GM23338 (cell line): ENCODE measurements at regions not wholly inside any gene's neighbourhood (a gene's known extent, or its start where the extent isn't known, plus 50 kb on each side); places are given as distances from the start of the nearest gene placed in this dataset.

Source experiments
- ATAC-seq: fragments of 200-7000 bp; cut with Tn5 transposase; 3 replicates; pipeline ENCODE4 v1.9.1; 2020
- DNase-seq: peaks from one replicate; pipeline ENCODE4 v3.0.0-alpha.2; 2015; ENCODE audit warnings: low spot score
- H2AFZ ChIP-seq: fragments of 200-600 bp; sonication (generic); 2 replicates; pipeline ENCODE4 v1.8.0; 2016; ENCODE audit warnings: antibody characterized with exemption, mild to moderate bottlenecking, moderate library complexity
- H3F3A ChIP-seq: fragments of 200-600 bp; sonication (generic); replicated peaks from 2 replicates; pipeline ENCODE4 v1.8.0; 2017; ENCODE audit warnings: antibody characterized with exemption, mixed run types, low read depth
- H3K27ac ChIP-seq: fragments of 200-600 bp; sonication (generic); 2 replicates; pipeline ENCODE4 v1.6.1; 2016; ENCODE audit warnings: low read depth
- H3K27me3 ChIP-seq: fragments of 200-600 bp; sonication (generic); 2 replicates; pipeline ENCODE4 v1.8.0; 2016; ENCODE audit warnings: mild to moderate bottlenecking, mixed run types, moderate library complexity; ENCODE audit not compliant: insufficient read depth
- H3K36me3 ChIP-seq: fragments of 200-600 bp; sonication (generic); 2 replicates; pipeline ENCODE4 v1.8.0; 2016; ENCODE audit warnings: mild to moderate bottlenecking; ENCODE audit not compliant: insufficient read depth
- H3K4me1 ChIP-seq: fragments of 200-600 bp; sonication (generic); 2 replicates; pipeline ENCODE4 v1.8.0; 2016; ENCODE audit warnings: mild to moderate bottlenecking, moderate library complexity; ENCODE audit not compliant: insufficient read depth
- H3K4me2 ChIP-seq: fragments of 200-600 bp; sonication (generic); 2 replicates; pipeline ENCODE4 v1.7.1; 2017; ENCODE audit warnings: mixed run types
- H3K4me3 ChIP-seq: fragments of 200-600 bp; sonication (generic); 2 replicates; pipeline ENCODE4 v1.6.1; 2016; ENCODE audit warnings: mixed run types
- H3K79me2 ChIP-seq: fragments of 200-600 bp; sonication (generic); replicated peaks from 2 replicates; pipeline ENCODE4 v1.8.0; 2017; ENCODE audit warnings: mild to moderate bottlenecking; ENCODE audit not compliant: insufficient read depth
- H3K9me2 ChIP-seq: fragments of 200-600 bp; sonication (generic); 2 replicates; pipeline ENCODE4 v1.8.0; 2017; ENCODE audit not compliant: insufficient read depth
- H4K20me1 ChIP-seq: fragments of 200-600 bp; sonication (generic); replicated peaks from 2 replicates; pipeline ENCODE4 v1.8.0; 2017; ENCODE audit warnings: mild to moderate bottlenecking; ENCODE audit not compliant: insufficient read depth
- H3K27ac Mint-ChIP-seq: 2 replicates; pipeline ENCODE4 v1.8.0; 2020; ENCODE audit warnings: inconsistent platforms, mild to moderate bottlenecking, moderate library complexity, mixed read lengths
- H3K27me3 Mint-ChIP-seq: 3 replicates; pipeline ENCODE4 v1.8.0; 2022; ENCODE audit warnings: low read depth, mild to moderate bottlenecking, moderate library complexity, mixed read lengths, inconsistent platforms; ENCODE audit not compliant: insufficient read depth, poor library complexity
- H3K36me3 Mint-ChIP-seq: 3 replicates; pipeline ENCODE4 v1.8.0; 2021; ENCODE audit warnings: low read depth, mild to moderate bottlenecking, inconsistent platforms, moderate library complexity, mixed read lengths
- H3K4me1 Mint-ChIP-seq: 3 replicates; pipeline ENCODE4 v1.8.0; 2020; ENCODE audit warnings: mild to moderate bottlenecking, inconsistent platforms, mixed read lengths
- H3K4me3 Mint-ChIP-seq: 3 replicates; pipeline ENCODE4 v1.8.0; 2021; ENCODE audit warnings: moderate library complexity, mild to moderate bottlenecking, inconsistent platforms, mixed read lengths
- H3K9me3 Mint-ChIP-seq: 3 replicates; pipeline ENCODE4 v1.8.0; 2020; ENCODE audit warnings: moderate library complexity, mild to moderate bottlenecking, inconsistent platforms, mixed read lengths
- CTCF ChIP-seq, 2 experiments: fragments of 200-600 bp in 1 of 2; sonication (generic) in 1 of 2; conservative IDR thresholded peaks; 2 replicates each; pipeline versions ENCODE4 v1.5.1 to v1.6.1; 2016 to 2017; ENCODE audit warnings: antibody characterized with exemption in 2 of 2, low read depth in 2 of 2, mild to moderate bottlenecking in 2 of 2, moderate library complexity in 1 of 2
- EZH2 ChIP-seq: fragments of 200-600 bp; sonication (generic); IDR thresholded peaks from one replicate; pipeline ENCODE4 v1.8.0; 2017; ENCODE audit warnings: antibody characterized with exemption, mild to moderate bottlenecking, low read depth; ENCODE audit not compliant: unreplicated experiment
- NANOG ChIP-seq: IDR thresholded peaks from 2 replicates; pipeline ENCODE4 v1.6.1; 2016; ENCODE audit warnings: antibody characterized with exemption, borderline replicate concordance
- POLR2AphosphoS5 ChIP-seq: IDR thresholded peaks from 2 replicates; pipeline ENCODE4 v1.6.1; 2016; ENCODE audit warnings: antibody characterized with exemption, low read depth
- ZNF114 ChIP-seq: fragments of 250-450 bp; sonication (Bioruptor Pico); IDR thresholded peaks from 2 replicates; pipeline ENCODE4 v1.5.0; 2020; ENCODE audit warnings: mild to moderate bottlenecking, moderate library complexity
- ZNF331 ChIP-seq: fragments of 250-450 bp; sonication (Bioruptor Pico); IDR thresholded peaks from 2 replicates; pipeline ENCODE4 v1.5.0; 2020; ENCODE audit warnings: low read depth, mild to moderate bottlenecking, moderate library complexity
- TF ChIP-seq, protein P1 (sequence below): fragments of 250-450 bp; sonication (Bioruptor Pico); IDR thresholded peaks from 2 replicates; pipeline ENCODE4 v1.5.0; 2020; ENCODE audit warnings: mild to moderate bottlenecking, moderate library complexity
- TF ChIP-seq, protein P2 (sequence below): IDR thresholded peaks from one replicate; pipeline ENCODE4 v1.6.1; 2018; ENCODE audit warnings: antibody characterized with exemption; ENCODE audit not compliant: unreplicated experiment

- TF ChIP-seq POLR2AphosphoS5, result no peak
- TF ChIP-seq, protein P1, sequence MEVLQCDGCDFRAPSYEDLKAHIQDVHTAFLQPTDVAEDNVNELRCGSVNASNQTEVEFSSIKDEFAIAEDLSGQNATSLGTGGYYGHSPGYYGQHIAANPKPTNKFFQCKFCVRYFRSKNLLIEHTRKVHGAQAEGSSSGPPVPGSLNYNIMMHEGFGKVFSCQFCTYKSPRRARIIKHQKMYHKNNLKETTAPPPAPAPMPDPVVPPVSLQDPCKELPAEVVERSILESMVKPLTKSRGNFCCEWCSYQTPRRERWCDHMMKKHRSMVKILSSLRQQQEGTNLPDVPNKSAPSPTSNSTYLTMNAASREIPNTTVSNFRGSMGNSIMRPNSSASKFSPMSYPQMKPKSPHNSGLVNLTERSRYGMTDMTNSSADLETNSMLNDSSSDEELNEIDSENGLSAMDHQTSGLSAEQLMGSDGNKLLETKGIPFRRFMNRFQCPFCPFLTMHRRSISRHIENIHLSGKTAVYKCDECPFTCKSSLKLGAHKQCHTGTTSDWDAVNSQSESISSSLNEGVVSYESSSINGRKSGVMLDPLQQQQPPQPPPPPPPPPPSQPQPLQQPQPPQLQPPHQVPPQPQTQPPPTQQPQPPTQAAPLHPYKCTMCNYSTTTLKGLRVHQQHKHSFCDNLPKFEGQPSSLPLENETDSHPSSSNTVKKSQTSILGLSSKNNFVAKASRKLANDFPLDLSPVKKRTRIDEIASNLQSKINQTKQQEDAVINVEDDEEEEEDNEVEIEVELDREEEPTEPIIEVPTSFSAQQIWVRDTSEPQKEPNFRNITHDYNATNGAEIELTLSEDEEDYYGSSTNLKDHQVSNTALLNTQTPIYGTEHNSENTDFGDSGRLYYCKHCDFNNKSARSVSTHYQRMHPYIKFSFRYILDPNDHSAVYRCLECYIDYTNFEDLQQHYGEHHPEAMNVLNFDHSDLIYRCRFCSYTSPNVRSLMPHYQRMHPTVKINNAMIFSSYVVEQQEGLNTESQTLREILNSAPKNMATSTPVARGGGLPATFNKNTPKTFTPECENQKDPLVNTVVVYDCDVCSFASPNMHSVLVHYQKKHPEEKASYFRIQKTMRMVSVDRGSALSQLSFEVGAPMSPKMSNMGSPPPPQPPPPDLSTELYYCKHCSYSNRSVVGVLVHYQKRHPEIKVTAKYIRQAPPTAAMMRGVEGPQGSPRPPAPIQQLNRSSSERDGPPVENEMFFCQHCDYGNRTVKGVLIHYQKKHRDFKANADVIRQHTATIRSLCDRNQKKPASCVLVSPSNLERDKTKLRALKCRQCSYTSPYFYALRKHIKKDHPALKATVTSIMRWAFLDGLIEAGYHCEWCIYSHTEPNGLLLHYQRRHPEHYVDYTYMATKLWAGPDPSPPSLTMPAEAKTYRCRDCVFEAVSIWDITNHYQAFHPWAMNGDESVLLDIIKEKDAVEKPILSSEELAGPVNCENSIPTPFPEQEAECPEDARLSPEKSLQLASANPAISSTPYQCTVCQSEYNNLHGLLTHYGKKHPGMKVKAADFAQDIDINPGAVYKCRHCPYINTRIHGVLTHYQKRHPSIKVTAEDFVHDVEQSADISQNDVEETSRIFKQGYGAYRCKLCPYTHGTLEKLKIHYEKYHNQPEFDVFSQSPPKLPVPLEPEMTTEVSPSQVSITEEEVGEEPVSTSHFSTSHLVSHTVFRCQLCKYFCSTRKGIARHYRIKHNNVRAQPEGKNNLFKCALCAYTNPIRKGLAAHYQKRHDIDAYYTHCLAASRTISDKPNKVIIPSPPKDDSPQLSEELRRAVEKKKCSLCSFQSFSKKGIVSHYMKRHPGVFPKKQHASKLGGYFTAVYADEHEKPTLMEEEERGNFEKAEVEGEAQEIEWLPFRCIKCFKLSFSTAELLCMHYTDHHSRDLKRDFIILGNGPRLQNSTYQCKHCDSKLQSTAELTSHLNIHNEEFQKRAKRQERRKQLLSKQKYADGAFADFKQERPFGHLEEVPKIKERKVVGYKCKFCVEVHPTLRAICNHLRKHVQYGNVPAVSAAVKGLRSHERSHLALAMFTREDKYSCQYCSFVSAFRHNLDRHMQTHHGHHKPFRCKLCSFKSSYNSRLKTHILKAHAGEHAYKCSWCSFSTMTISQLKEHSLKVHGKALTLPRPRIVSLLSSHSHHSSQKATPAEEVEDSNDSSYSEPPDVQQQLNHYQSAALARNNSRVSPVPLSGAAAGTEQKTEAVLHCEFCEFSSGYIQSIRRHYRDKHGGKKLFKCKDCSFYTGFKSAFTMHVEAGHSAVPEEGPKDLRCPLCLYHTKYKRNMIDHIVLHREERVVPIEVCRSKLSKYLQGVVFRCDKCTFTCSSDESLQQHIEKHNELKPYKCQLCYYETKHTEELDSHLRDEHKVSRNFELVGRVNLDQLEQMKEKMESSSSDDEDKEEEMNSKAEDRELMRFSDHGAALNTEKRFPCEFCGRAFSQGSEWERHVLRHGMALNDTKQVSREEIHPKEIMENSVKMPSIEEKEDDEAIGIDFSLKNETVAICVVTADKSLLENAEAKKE (CRISPR knock-in tag), result no peak
- no peak for TF ChIP-seq EZH2
- TF ChIP-seq ZNF114 (CRISPR knock-in tag), result no peak
- TF ChIP-seq NANOG, result no peak
- TF ChIP-seq, protein P2, sequence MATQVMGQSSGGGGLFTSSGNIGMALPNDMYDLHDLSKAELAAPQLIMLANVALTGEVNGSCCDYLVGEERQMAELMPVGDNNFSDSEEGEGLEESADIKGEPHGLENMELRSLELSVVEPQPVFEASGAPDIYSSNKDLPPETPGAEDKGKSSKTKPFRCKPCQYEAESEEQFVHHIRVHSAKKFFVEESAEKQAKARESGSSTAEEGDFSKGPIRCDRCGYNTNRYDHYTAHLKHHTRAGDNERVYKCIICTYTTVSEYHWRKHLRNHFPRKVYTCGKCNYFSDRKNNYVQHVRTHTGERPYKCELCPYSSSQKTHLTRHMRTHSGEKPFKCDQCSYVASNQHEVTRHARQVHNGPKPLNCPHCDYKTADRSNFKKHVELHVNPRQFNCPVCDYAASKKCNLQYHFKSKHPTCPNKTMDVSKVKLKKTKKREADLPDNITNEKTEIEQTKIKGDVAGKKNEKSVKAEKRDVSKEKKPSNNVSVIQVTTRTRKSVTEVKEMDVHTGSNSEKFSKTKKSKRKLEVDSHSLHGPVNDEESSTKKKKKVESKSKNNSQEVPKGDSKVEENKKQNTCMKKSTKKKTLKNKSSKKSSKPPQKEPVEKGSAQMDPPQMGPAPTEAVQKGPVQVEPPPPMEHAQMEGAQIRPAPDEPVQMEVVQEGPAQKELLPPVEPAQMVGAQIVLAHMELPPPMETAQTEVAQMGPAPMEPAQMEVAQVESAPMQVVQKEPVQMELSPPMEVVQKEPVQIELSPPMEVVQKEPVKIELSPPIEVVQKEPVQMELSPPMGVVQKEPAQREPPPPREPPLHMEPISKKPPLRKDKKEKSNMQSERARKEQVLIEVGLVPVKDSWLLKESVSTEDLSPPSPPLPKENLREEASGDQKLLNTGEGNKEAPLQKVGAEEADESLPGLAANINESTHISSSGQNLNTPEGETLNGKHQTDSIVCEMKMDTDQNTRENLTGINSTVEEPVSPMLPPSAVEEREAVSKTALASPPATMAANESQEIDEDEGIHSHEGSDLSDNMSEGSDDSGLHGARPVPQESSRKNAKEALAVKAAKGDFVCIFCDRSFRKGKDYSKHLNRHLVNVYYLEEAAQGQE, result no peak
- TF ChIP-seq CTCF (conservative IDR thresholded peaks at IDR 0.05; ENCODE audit: low read depth in 2 of 2), result peak in 1 of 2 experiments; percentile 22; a peak in 2 of 4 replicates
- no peak for TF ChIP-seq ZNF331 (CRISPR knock-in tag)
- Histone ChIP-seq H3K9me2 (no peaks in the 10 kb centered on the region), H3K4me2 (no peak overlapping the region), H3K36me3 (no peaks in the 10 kb centered on the region), H2AFZ (no peak overlapping the region), H4K20me1 (no peaks in the 10 kb centered on the region), H3K79me2 (no peaks in the 10 kb centered on the region), H3K27ac (no peak overlapping the region), H3K4me3 (no peak overlapping the region), H3K4me1 (no peaks in the 10 kb centered on the region), H3K27me3 (no peaks in the 10 kb centered on the region), H3F3A (no peaks in the 10 kb centered on the region)
- Mint-ChIP-seq H3K27ac (no peak overlapping the region), H3K4me1 (no peaks in the 10 kb centered on the region), H3K4me3 (no peak overlapping the region), H3K27me3 (peaks cover 6% of the 10 kb centered on the region), H3K9me3 (no peaks in the 10 kb centered on the region), H3K36me3 (no peaks in the 10 kb centered on the region)
- no peak for ATAC-seq
- DNase-seq, result no peak
Observed at GRCh38 chr20:1825938-1826445, 69.2 kb upstream of the SIRPA start.
